Urinary bladder (tissue), 3 donors: ENCODE measurements at regions not wholly inside any gene's neighbourhood (a gene's known extent, or its start where the extent isn't known, plus 50 kb on each side); places are given as distances from the start of the nearest gene placed in this dataset.

Source experiments
- DNase-seq: peaks from one replicate; pipeline ENCODE4 v3.0.0-alpha.2; 2015; ENCODE audit errors: extremely low spot score
- H3K27ac ChIP-seq: one replicate; pipeline ENCODE4 v1.5.1; 2013; ENCODE audit warnings: low read depth, mild to moderate bottlenecking, moderate library complexity
- H3K36me3 ChIP-seq: one replicate; pipeline ENCODE4 v1.6.1; 2013; ENCODE audit warnings: mild to moderate bottlenecking, moderate library complexity; ENCODE audit not compliant: insufficient read depth
- H3K4me1 ChIP-seq: one replicate; pipeline ENCODE4 v1.6.1; 2013; ENCODE audit warnings: mild to moderate bottlenecking, moderate library complexity; ENCODE audit not compliant: insufficient read depth
- H3K4me3 ChIP-seq: one replicate; pipeline ENCODE4 v1.5.1; 2013; ENCODE audit warnings: low read depth, low read length
- WGBS: extraction: QIAGEN DNeasy Blood & Tissue Kit; methylation state at CpG from one replicate; pipeline ENCODE4 v1.1.7; 2013; 5-methylcytosine and 5-hydroxymethylcytosine counted together
- donor health status: healthy with polysubstance abuse.
- donor health status: healthy.

GRCh38 chr5:135279328-135279727 lies 119.7 kb downstream of the MACROH2A1 start:
- 87% methylated on average over 4 of the region's 4 CpGs for WGBS
- no peak overlapping the region for H3K4me3 ChIP-seq
- no peaks in the 10 kb centered on the region for H3K4me1 ChIP-seq
- no peak for DNase-seq
- H3K36me3 ChIP-seq = no peaks in the 10 kb centered on the region
- H3K27ac ChIP-seq = no peak overlapping the region

GRCh38 chr5:135276151-135276550 lies 122.9 kb downstream of the MACROH2A1 start:
- Histone ChIP-seq H3K36me3 (no peaks in the 10 kb centered on the region), H3K27ac (no peak overlapping the region), H3K4me1 (no peaks in the 10 kb centered on the region), H3K4me3 (no peak overlapping the region)
- DNase-seq = no peak
- 72% methylated on average over 6 of the region's 6 CpGs for WGBS

DNA sequence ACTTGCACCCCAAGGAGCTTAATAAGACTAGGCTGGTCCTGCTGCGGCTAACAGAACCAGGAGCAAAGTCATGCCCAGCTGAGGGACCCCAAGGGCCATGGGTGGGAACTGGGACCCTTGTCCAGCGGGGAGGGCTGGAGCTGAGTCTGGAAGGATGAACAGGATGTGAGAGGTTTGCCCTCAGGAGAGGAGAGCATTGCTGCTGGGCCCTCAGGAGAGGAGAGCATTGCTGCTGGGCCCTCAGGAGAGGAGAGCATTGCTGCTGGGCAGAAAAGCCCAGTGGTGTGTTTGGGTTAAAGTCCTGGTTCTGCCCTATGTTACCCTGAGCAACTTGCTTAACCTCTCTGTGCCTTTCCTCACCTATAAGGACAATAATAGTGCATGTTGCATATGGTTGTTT lies 125.8 kb downstream of the MACROH2A1 start:
- Histone ChIP-seq H3K27ac (no peak overlapping the region), H3K4me3 (no peak overlapping the region), H3K36me3 (no peaks in the 10 kb centered on the region), H3K4me1 (no peaks in the 10 kb centered on the region)
- WGBS = 99% methylated on average over 2 of the region's 2 CpGs
- no peak for DNase-seq

DNA sequence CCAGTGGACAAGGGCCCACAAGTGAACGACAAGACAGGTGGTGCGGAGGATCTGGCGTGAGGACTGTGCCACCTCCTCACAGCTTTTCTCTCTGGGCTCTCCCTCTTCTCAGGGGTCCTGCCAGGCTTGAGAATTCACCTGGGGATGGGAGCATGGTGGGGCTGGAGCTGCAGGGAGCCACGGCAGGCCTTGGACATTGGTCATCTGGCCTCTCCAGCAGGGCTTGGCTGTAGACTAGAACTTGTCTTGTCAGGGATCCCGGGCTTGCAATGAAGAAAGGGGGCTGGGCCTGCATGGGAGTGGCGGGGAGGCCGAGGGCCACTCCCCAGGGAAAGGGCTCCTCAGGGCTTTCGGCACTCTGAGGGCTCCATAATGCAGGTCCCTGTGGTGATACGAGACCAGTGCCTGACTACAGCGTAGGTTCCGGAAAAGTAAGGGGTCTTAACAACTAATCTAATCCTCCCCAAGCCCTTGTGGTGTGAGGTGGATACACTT lies 126.7 kb downstream of the MACROH2A1 start:
- Histone ChIP-seq H3K27ac (no peak overlapping the region), H3K4me3 (no peak overlapping the region), H3K36me3 (no peaks in the 10 kb centered on the region), H3K4me1 (no peaks in the 10 kb centered on the region)
- 81% methylated on average over 11 of the region's 11 CpGs for WGBS
- DNase-seq = no peak

DNA sequence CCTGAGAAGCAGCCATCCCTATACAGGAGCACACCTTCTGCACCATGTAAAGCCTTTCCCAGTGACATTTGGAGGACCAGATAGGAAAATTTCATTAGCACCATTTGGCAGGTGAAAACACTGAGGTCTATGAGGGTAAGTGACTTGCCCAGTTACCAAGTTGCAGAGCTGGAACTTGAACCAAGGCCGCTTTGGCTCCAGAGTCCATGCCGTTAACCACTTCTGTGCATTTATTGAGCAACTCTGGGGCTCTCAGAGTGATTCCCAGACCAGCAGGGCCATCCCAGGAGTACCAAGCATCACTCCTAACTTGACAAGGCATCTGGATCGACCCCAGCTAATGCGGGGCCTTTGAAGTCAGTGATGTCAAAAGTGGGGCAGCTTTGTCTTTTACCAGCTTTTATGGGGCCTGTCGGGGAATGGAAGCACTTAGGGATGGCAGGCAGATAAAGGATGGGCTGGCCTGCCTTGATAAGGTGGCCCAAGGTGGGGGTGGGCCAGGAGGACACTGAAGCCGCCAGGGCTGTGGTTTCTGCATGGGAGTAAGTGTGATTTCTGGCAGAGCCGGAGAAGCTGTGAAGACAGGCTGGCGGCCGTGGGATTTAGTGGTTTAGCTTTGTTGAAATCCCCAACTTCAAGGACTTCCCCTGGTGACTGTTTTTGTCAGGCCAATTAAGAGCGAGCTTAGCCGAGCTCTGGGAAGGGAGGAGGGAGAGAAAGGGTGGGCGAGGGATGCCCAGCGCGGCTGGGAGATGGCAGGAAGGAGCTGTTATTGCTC lies 127.3 kb downstream of the MACROH2A1 start:
- Histone ChIP-seq H3K4me3 (no peak overlapping the region), H3K36me3 (no peaks in the 10 kb centered on the region), H3K27ac (no peak overlapping the region), H3K4me1 (no peaks in the 10 kb centered on the region)
- DNase-seq = no peak
- 43% methylated on average over 14 of the region's 14 CpGs for WGBS

- 26% methylated on average over 7 of the region's 7 CpGs for WGBS
- no peaks in the 10 kb centered on the region for H3K36me3 ChIP-seq
- peak; percentile 40 for DNase-seq
- no peak overlapping the region for H3K27ac ChIP-seq
- no peaks in the 10 kb centered on the region for H3K4me1 ChIP-seq
- H3K4me3 ChIP-seq = no peak overlapping the region
These were observed 129.1 kb downstream of the MACROH2A1 start for GRCh38 chr5:135269931-135270421.

DNA sequence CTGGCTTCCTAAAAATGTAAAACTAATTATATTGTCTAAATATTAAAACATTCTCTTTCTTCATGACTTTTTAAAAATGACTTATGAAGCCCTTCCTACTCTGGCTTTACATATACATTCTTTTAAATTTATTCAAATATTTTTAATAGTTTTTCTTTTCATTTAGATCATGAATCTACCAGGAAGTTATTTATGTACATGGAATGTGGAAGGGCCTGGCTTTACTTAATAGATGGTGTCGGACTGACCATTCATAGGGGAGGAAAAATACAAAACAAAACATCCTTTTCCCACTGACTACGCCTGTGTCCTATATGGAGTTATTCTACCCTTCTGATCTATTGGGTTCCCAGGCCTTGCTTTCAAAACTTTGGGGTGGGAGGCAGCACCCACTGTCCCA lies 129.8 kb downstream of the MACROH2A1 start:
- Histone ChIP-seq H3K27ac (no peak overlapping the region), H3K4me3 (no peak overlapping the region), H3K4me1 (no peaks in the 10 kb centered on the region), H3K36me3 (no peaks in the 10 kb centered on the region)
- DNase-seq = no peak
- WGBS = 88% methylated on average over 2 of the region's 2 CpGs

GRCh38 chr5:135266975-135267374 lies 132.1 kb downstream of the MACROH2A1 start:
- H3K27ac ChIP-seq = no peak overlapping the region
- 84% methylated on average over 5 of the region's 5 CpGs for WGBS

GRCh38 chr5:135266303-135266635 lies 132.8 kb downstream of the MACROH2A1 start:
- 86% methylated on average over 6 of the region's 6 CpGs for WGBS
- no peak for DNase-seq
- Histone ChIP-seq H3K36me3 (no peaks in the 10 kb centered on the region), H3K27ac (no peak overlapping the region), H3K4me1 (no peaks in the 10 kb centered on the region), H3K4me3 (no peak overlapping the region)

More at GRCh38 chr5:135266975-135267374, 132.1 kb downstream of the MACROH2A1 start:
- Histone ChIP-seq H3K36me3 (no peaks in the 10 kb centered on the region), H3K4me3 (no peak overlapping the region), H3K4me1 (no peaks in the 10 kb centered on the region)
- no peak for DNase-seq

DNA sequence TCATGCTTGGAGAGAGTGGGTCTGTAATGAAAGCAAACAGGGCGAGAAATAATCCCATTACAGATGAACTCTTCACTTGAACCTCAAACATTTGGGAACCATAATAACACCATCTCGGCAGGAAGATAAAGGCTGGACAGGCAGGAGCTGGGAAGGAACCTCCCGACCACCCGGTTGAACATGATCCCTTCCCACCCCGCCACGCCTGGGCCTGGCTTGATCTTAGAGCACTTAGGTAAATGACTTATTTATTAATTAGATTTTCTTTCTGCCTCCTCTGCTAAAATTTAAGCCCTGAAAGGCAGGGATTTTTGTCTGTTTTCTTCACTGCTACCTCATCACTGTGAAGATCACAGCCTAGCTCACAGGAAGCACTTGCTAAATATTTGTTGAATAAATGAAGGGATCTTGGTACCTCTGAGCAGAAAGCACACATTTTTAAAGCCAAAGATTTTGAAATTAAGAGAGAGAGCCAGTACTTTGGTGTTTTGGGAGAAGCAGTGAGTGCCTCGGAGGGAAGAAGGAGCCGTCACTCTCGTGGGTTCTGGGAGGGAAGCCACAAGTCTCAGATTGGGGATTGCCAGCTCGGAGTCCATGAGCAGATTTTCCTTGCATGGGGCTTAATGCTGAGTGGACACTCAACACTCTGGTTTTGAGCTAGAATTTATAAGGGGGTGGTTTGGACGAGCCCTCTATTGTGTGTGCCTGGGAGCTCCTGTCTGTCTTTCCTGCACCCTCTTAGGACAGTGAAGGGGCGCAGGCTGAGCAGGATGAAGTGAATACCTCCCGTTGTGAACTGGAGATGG lies 133.3 kb downstream of the MACROH2A1 start:
- WGBS = 88% methylated on average over 13 of the region's 13 CpGs
- no peak for DNase-seq
- no peak overlapping the region for H3K27ac ChIP-seq

GRCh38 chr5:135264451-135265440 lies 134.3 kb downstream of the MACROH2A1 start:
- Histone ChIP-seq H3K27ac (no peak overlapping the region), H3K4me1 (no peaks in the 10 kb centered on the region), H3K36me3 (no peaks in the 10 kb centered on the region), H3K4me3 (no peak overlapping the region)
- WGBS = 84% methylated on average over 17 of the region's 17 CpGs
- DNase-seq = no peak

More for the DNA sequence above, 133.3 kb downstream of the MACROH2A1 start:
- Histone ChIP-seq H3K4me3 (no peak overlapping the region), H3K36me3 (no peaks in the 10 kb centered on the region), H3K4me1 (no peaks in the 10 kb centered on the region)

- WGBS = 74% methylated on average over 17 of the region's 17 CpGs
- Histone ChIP-seq H3K4me3 (no peak overlapping the region), H3K27ac (no peak overlapping the region), H3K36me3 (no peaks in the 10 kb centered on the region), H3K4me1 (no peaks in the 10 kb centered on the region)
- DNase-seq = no peak
These were observed 135.9 kb downstream of the MACROH2A1 start for GRCh38 chr5:135263022-135263668.

- Histone ChIP-seq H3K36me3 (no peaks in the 10 kb centered on the region), H3K4me3 (no peak overlapping the region), H3K4me1 (no peaks in the 10 kb centered on the region), H3K27ac (no peak overlapping the region)
- 90% methylated on average over 5 of the region's 5 CpGs for WGBS
- no peak for DNase-seq
These were observed 136.7 kb downstream of the MACROH2A1 start for GRCh38 chr5:135262364-135262763.
